Activated CD8-positive, alpha-beta memory T cell treated with anti-CD3 and anti-CD28 coated beads for 4 hours (primary cell): ENCODE measurements at regions not wholly inside any gene's neighbourhood (a gene's known extent, or its start where the extent isn't known, plus 50 kb on each side); places are given as distances from the start of the nearest gene placed in this dataset.
"Not testable (repeated sequence)": the region's sequence is repeated elsewhere in the genome, so short reads cannot be mapped to it uniquely, and the experiment has no call there.

Source experiments
- DNase-seq, 2 donors: peaks; one replicate each; pipeline ENCODE4 v3.0.0-alpha.2; 2020; ENCODE audit warnings: low read depth in 2 of 2

- no peak for DNase-seq
These were observed 115.2 kb downstream of the ZNF37A start for GRCh38 chr10:38209332-38209731.

- not testable (repeated sequence) for DNase-seq
These were observed 115.6 kb downstream of the ZNF37A start for GRCh38 chr10:38209748-38210147.

- no peak for DNase-seq
These were observed 118.3 kb downstream of the ZNF37A start for GRCh38 chr10:38212460-38212859.

GRCh38 chr10:38226385-38226784 lies 132.2 kb downstream of the ZNF37A start:
- no peak for DNase-seq

- no peak for DNase-seq
These were observed 134.3 kb downstream of the ZNF37A start for GRCh38 chr10:38228394-38228793.

- DNase-seq = not testable (repeated sequence)
These were observed 144.3 kb downstream of the ZNF37A start for GRCh38 chr10:38238479-38238878.

GRCh38 chr10:38242061-38242649 lies 148.0 kb downstream of the ZNF37A start:
- DNase-seq = not testable (repeated sequence)

GRCh38 chr10:38248113-38248512 lies 154.0 kb downstream of the ZNF37A start:
- DNase-seq = not testable (repeated sequence)

GRCh38 chr10:38252551-38252950 lies 158.4 kb downstream of the ZNF37A start:
- not testable (repeated sequence) for DNase-seq

GRCh38 chr10:38267555-38267954 lies 173.4 kb downstream of the ZNF37A start:
- DNase-seq = not testable (repeated sequence)

- DNase-seq = not testable (repeated sequence)
These were observed 176.9 kb downstream of the ZNF37A start for GRCh38 chr10:38271031-38271430.

GRCh38 chr10:38274879-38275278 lies 180.7 kb downstream of the ZNF37A start:
- DNase-seq = not testable (repeated sequence)

- not testable (repeated sequence) for DNase-seq
These were observed 198.4 kb downstream of the ZNF37A start for GRCh38 chr10:38292560-38292959.

GRCh38 chr10:38310111-38310510 lies 216.0 kb downstream of the ZNF37A start:
- not testable (repeated sequence) for DNase-seq

GRCh38 chr10:38315090-38315805 lies 221.1 kb downstream of the ZNF37A start:
- not testable (repeated sequence) for DNase-seq

- DNase-seq = not testable (repeated sequence)
These were observed 227.3 kb downstream of the ZNF37A start for GRCh38 chr10:38321393-38321792.

GRCh38 chr10:38330306-38330705 lies 236.2 kb downstream of the ZNF37A start:
- not testable (repeated sequence) for DNase-seq

- DNase-seq = not testable (repeated sequence)
These were observed 237.0 kb downstream of the ZNF37A start for GRCh38 chr10:38331106-38331505.

- not testable (repeated sequence) for DNase-seq
These were observed 239.6 kb downstream of the ZNF37A start for GRCh38 chr10:38333699-38334098.

GRCh38 chr10:38350645-38351044 lies 256.5 kb downstream of the ZNF37A start:
- DNase-seq = not testable (repeated sequence)

GRCh38 chr10:38354410-38354809 lies 260.3 kb downstream of the ZNF37A start:
- not testable (repeated sequence) for DNase-seq

- DNase-seq = peak; percentile 49 to 70
These were observed 261.9 kb downstream of the ZNF37A start for GRCh38 chr10:38355911-38356526.

- DNase-seq = not testable (repeated sequence)
These were observed 262.4 kb downstream of the ZNF37A start for GRCh38 chr10:38356527-38356926.
